GM12878 (cell line): ENCODE measurements at regions not wholly inside any gene's neighbourhood (a gene's known extent, or its start where the extent isn't known, plus 50 kb on each side); places are given as distances from the start of the nearest gene placed in this dataset.

ENCODE experiments used
- CHD1 ChIP-seq: IDR thresholded peaks from 2 replicates; pipeline ENCODE4 v1.6.1; 2012; ENCODE audit warnings: low read depth, low read length, improper control_type of control experiment
- CTCF ChIP-seq, 3 experiments: IDR thresholded peaks in 2 of 3; conservative IDR thresholded peaks in 1 of 3; 2 replicates each; pipeline ENCODE4 v1.5.1; 2011; ENCODE audit warnings: low read depth in 3 of 3, low read length in 3 of 3, mild to moderate bottlenecking in 3 of 3, control low read depth in 2 of 3, moderate library complexity in 2 of 3, inconsistent platforms in 1 of 3, mixed read lengths in 1 of 3; ENCODE audit not compliant: control insufficient read depth in 2 of 3, insufficient read depth in 1 of 3; ENCODE audit errors: extremely low read depth in 1 of 3
- ETV6 ChIP-seq, 2 experiments: fragments of 450-650 bp in 1 of 2; IDR thresholded peaks in 1 of 2; conservative IDR thresholded peaks in 1 of 2; 2 replicates each; pipeline ENCODE4 v1.6.1; 2014; ENCODE audit warnings: antibody characterized with exemption in 1 of 2, borderline replicate concordance in 1 of 2, low read depth in 1 of 2, mild to moderate bottlenecking in 1 of 2, moderate library complexity in 1 of 2
- POLR2AphosphoS5 ChIP-seq: IDR thresholded peaks from 2 replicates; pipeline ENCODE4 v1.6.1; 2011; ENCODE audit warnings: mild to moderate bottlenecking, low read length, inconsistent platforms
- RAD21 ChIP-seq: IDR thresholded peaks from 2 replicates; pipeline ENCODE4 v1.6.1; 2011; ENCODE audit warnings: mild to moderate bottlenecking, low read depth, low read length, moderate library complexity; ENCODE audit not compliant: insufficient read depth
- REST ChIP-seq: IDR thresholded peaks from 2 replicates; pipeline ENCODE4 v1.6.1; 2012; ENCODE audit warnings: mild to moderate bottlenecking, low read depth, low read length
- SMC3 ChIP-seq: IDR thresholded peaks from 2 replicates; pipeline ENCODE4 v1.6.1; 2011; ENCODE audit warnings: low read length, improper control_type of control experiment, borderline replicate concordance
- TAF1 ChIP-seq: IDR thresholded peaks from 2 replicates; pipeline ENCODE4 v1.6.1; 2011; ENCODE audit warnings: mild to moderate bottlenecking, low read depth, low read length, borderline replicate concordance
- TCF7 ChIP-seq: IDR thresholded peaks from 2 replicates; pipeline ENCODE4 v1.6.1; 2014; ENCODE audit warnings: antibody characterized with exemption, borderline replicate concordance

- TF ChIP-seq CTCF (IDR thresholded peaks at IDR 0.05 in 2 of 3, conservative IDR thresholded peaks at IDR 0.05 in 1 of 3; ENCODE audit: control insufficient read depth in 2 of 3, extremely low read depth in 1 of 3, insufficient read depth in 1 of 3, low read depth in 3 of 3, low read length in 3 of 3) (no peak), CHD1 (no peak), REST (no peak), RAD21 (no peak), TCF7 (no peak), SMC3 (no peak), POLR2AphosphoS5 (no peak), ETV6 (conservative IDR thresholded peaks at IDR 0.05 in 1 of 2, IDR thresholded peaks at IDR 0.05 in 1 of 2; ENCODE audit: borderline replicate concordance in 1 of 2, low read depth in 1 of 2) (no peak), TAF1 (no peak)
Measured at GRCh38 chr6:139823808-139824126, 449.3 kb upstream of the CITED2 start.
